HCT116 (cell line): ENCODE measurements at regions not wholly inside any gene's neighbourhood (a gene's known extent, or its start where the extent isn't known, plus 50 kb on each side); places are given as distances from the start of the nearest gene placed in this dataset.

ENCODE experiments used
- ATF3 ChIP-seq: IDR thresholded peaks from 2 replicates; pipeline ENCODE4 v1.6.1; 2012
- CBX3 ChIP-seq: IDR thresholded peaks from 2 replicates; pipeline ENCODE4 v1.6.1; 2012; ENCODE audit warnings: low read depth
- CEBPB ChIP-seq: IDR thresholded peaks from 2 replicates; pipeline ENCODE4 v1.6.1; 2012; ENCODE audit warnings: low read depth
- CTCF ChIP-seq, 3 experiments: fragments of 200-600 bp in 1 of 3; sonication (generic) in 1 of 3; IDR thresholded peaks in 2 of 3; conservative IDR thresholded peaks in 1 of 3; 2 replicates each; pipeline ENCODE4 v1.5.1; 2012 to 2017; ENCODE audit warnings: low read depth in 2 of 3, low read length in 2 of 3, antibody characterized with exemption in 1 of 3, borderline replicate concordance in 1 of 3, control low read depth in 1 of 3, mild to moderate bottlenecking in 1 of 3, mixed read lengths in 1 of 3, mixed run types in 1 of 3, moderate library complexity in 1 of 3; ENCODE audit not compliant: insufficient read depth in 1 of 3
- EGR1 ChIP-seq: IDR thresholded peaks from 2 replicates; pipeline ENCODE4 v1.6.1; 2012; ENCODE audit warnings: low read depth
- EZH2 ChIP-seq: fragments of 200-600 bp; sonication (generic); IDR thresholded peaks from 2 replicates; pipeline ENCODE4 v1.6.1; 2017; ENCODE audit warnings: antibody characterized with exemption, mixed run types
- EZH2phosphoT487 ChIP-seq: fragments of 200-600 bp; IDR thresholded peaks from 2 replicates; pipeline ENCODE4 v1.6.1; 2018; ENCODE audit warnings: antibody characterized with exemption, borderline replicate concordance
- POLR2A ChIP-seq: IDR thresholded peaks from 2 replicates; pipeline ENCODE4 v1.7.0; 2011; ENCODE audit warnings: borderline replicate concordance; ENCODE audit not compliant: insufficient read depth, insufficient read length; ENCODE audit errors: extremely low read depth
- POLR2AphosphoS5 ChIP-seq: IDR thresholded peaks from 2 replicates; pipeline ENCODE4 v1.6.1; 2011; ENCODE audit warnings: mild to moderate bottlenecking, low read depth, low read length, moderate library complexity
- SP1 ChIP-seq: IDR thresholded peaks from 2 replicates; pipeline ENCODE4 v1.6.1; 2012; ENCODE audit warnings: low read depth
- SRF ChIP-seq: IDR thresholded peaks from 2 replicates; pipeline ENCODE4 v1.6.1; 2012; ENCODE audit warnings: low read depth
- ZNF274 ChIP-seq: fragments of 200-500 bp; sonication (Bioruptor generic); IDR thresholded peaks from 2 replicates; pipeline ENCODE4 v1.6.1; 2014; ENCODE audit warnings: mild to moderate bottlenecking, low read depth, low read length, inconsistent platforms

GRCh38 chr5:175380701-175381100, 63.3 kb downstream of the DRD1 start:
- no peak for TF ChIP-seq CEBPB
- TF ChIP-seq EGR1 = no peak
- TF ChIP-seq POLR2AphosphoS5 = no peak
- TF ChIP-seq EZH2 = no peak
- no peak for TF ChIP-seq POLR2A
- no peak for TF ChIP-seq ZNF274
- TF ChIP-seq CTCF (IDR thresholded peaks at IDR 0.05 in 2 of 3, conservative IDR thresholded peaks at IDR 0.05 in 1 of 3; ENCODE audit: borderline replicate concordance in 1 of 3, insufficient read depth in 1 of 3, low read depth in 2 of 3, low read length in 2 of 3) = no peak
- no peak for TF ChIP-seq ATF3
- no peak for TF ChIP-seq EZH2phosphoT487
- TF ChIP-seq CBX3 = no peak
- TF ChIP-seq SP1 = no peak
- TF ChIP-seq SRF = no peak
